Mesodermal cell (in vitro differentiated cells): ENCODE measurements at regions not wholly inside any gene's neighbourhood (a gene's known extent, or its start where the extent isn't known, plus 50 kb on each side); places are given as distances from the start of the nearest gene placed in this dataset.

Experiments
- H3K27ac ChIP-seq: 2 replicates; pipeline ENCODE4 v1.7.0; 2013; ENCODE audit warnings: mild to moderate bottlenecking, low read depth, low read length, moderate library complexity; ENCODE audit not compliant: severe bottlenecking
- H3K36me3 ChIP-seq: 2 replicates; pipeline ENCODE4 v1.7.1; 2013; ENCODE audit warnings: mild to moderate bottlenecking, low read length, moderate library complexity; ENCODE audit not compliant: control insufficient read depth, insufficient read depth
- H3K4me1 ChIP-seq: one replicate; pipeline ENCODE4 v1.7.1; 2013; ENCODE audit warnings: mild to moderate bottlenecking, low read length; ENCODE audit not compliant: insufficient read depth, control insufficient read depth, poor library complexity, severe bottlenecking
- H3K4me3 ChIP-seq: 2 replicates; pipeline ENCODE4 v1.7.0; 2013; ENCODE audit warnings: low read length, control low read depth, mild to moderate bottlenecking; ENCODE audit not compliant: insufficient read depth, poor library complexity, severe bottlenecking; ENCODE audit errors: extremely low read depth
- H3K9me3 ChIP-seq: 2 replicates; pipeline ENCODE4 v1.7.1; 2013; ENCODE audit warnings: mild to moderate bottlenecking, low read length, moderate library complexity; ENCODE audit not compliant: control insufficient read depth
- WGBS, 2 experiments: methylation state at CpG; one replicate each; pipeline ENCODE4 v1.1.5; 2013; ENCODE audit warnings: missing lambda C conversion rate in 2 of 2; ENCODE audit not compliant: insufficient coverage in 2 of 2; 5-methylcytosine and 5-hydroxymethylcytosine counted together

DNA sequence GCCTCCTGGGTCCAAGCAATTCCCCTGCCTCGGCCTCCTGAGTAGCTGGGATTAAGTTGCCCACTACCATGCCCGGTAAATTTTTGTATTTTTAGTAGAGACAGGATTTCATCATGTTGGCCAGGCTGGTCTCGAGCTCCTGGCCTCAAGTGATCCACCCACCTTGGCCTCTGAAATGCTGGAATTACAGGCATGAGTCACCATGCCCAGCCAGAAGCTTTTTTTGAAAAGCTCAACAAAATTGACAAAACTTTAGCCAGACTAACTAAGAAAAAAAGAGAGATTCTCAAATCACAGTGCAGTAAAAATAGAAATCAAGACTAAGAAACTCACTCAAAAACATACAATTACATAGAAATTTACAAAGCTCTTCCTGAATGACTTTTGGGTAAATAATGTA lies 420.6 kb downstream of the COL12A1 start:
- H3K27ac ChIP-seq = no peak overlapping the region
- H3K4me1 ChIP-seq = no peaks in the 10 kb centered on the region
- H3K9me3 ChIP-seq = no peaks in the 10 kb centered on the region
- H3K36me3 ChIP-seq = no peaks in the 10 kb centered on the region
- H3K4me3 ChIP-seq = no peak overlapping the region
- 63 to 69% methylated on average over 1 to 2 of the region's 3 CpGs for WGBS, 2 experiments

- Histone ChIP-seq H3K4me1 (no peaks in the 10 kb centered on the region), H3K27ac (no peak overlapping the region), H3K4me3 (no peak overlapping the region), H3K9me3 (no peaks in the 10 kb centered on the region), H3K36me3 (no peaks in the 10 kb centered on the region)
- no CpG with 5 or more reads among the region's 1 CpG for WGBS, 2 experiments
Measured at GRCh38 chr6:74782346-74782745, 423.5 kb downstream of the COL12A1 start.

DNA sequence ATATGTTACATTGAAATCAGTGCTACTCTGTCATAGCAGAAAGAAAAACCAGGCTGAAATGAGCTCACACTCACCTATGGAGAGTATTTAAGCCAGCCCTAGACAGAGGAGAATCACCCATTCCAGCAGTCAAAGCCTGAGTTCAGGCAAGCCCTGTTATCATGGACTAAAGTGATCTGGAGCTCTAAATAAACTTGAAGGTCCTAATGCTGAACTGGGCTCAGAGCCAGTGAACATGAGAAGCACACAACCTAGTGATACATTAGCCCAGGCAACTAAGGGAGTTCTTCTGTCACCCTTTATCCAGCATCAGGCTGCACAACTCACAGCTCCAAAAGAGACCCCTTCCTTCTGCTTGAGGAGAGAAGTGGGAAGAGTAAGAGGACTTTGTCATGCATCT lies 425.0 kb downstream of the COL12A1 start:
- H3K4me1 ChIP-seq = no peaks in the 10 kb centered on the region
- no peak overlapping the region for H3K27ac ChIP-seq
- H3K9me3 ChIP-seq = no peaks in the 10 kb centered on the region

GRCh38 chr6:74768738-74769137 lies 437.1 kb downstream of the COL12A1 start:
- Histone ChIP-seq H3K9me3 (no peaks in the 10 kb centered on the region), H3K36me3 (no peaks in the 10 kb centered on the region), H3K4me1 (no peaks in the 10 kb centered on the region), H3K4me3 (no peak overlapping the region), H3K27ac (no peak overlapping the region)

More for the DNA sequence above, 425.0 kb downstream of the COL12A1 start:
- H3K4me3 ChIP-seq = no peak overlapping the region
- no peaks in the 10 kb centered on the region for H3K36me3 ChIP-seq

DNA sequence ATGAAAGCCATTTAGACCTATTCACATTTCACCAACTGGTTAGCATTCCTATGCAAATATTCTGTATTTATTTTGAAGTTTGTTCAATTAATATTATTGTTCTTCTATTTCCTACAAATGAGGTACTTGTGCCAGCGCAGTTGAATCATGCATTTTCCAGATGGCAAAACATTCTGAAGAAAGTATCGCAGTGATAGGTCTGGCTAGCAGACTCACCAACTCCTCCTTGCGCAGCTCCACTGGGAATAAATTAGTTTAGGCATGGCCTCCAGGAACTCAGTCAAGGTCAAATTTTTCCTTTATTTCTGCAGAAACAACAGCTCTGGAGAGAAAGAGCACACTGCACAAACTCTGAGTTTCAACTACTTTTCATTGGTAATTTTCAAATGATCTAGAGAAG lies 437.7 kb downstream of the COL12A1 start:
- H3K4me3 ChIP-seq = no peak overlapping the region
- no peaks in the 10 kb centered on the region for H3K4me1 ChIP-seq
- 96 to 100% methylated on average over 2 to 3 of the region's 3 CpGs for WGBS, 2 experiments
- no peaks in the 10 kb centered on the region for H3K36me3 ChIP-seq
- no peaks in the 10 kb centered on the region for H3K9me3 ChIP-seq
- no peak overlapping the region for H3K27ac ChIP-seq

- no peaks in the 10 kb centered on the region for H3K9me3 ChIP-seq
- no peaks in the 10 kb centered on the region for H3K36me3 ChIP-seq
- H3K4me3 ChIP-seq = no peak overlapping the region
- H3K27ac ChIP-seq = no peak overlapping the region
- H3K4me1 ChIP-seq = no peaks in the 10 kb centered on the region
- 86 to 100% methylated on average over 1 to 2 of the region's 3 CpGs for WGBS, 2 experiments
Measured at GRCh38 chr6:74765486-74765885, 440.4 kb downstream of the COL12A1 start.

DNA sequence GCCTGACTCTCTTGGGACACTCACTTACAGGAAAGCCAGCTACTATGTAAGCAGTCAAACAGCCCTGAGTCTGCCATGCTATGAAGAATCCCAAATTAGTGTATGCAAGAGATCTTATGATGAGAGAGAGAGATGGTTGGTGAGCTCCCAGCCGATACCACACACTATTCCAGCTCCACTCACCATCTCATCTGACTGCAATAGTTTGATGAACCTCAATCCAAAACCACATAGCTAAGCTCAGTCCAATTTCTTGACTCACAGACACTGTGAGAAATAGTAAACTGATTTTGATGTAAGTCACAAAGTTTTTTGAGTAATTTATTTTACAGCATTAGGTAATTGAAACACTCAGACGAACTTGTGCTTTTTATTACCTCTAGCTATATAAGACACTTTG lies 441.4 kb downstream of the COL12A1 start:
- no peaks in the 10 kb centered on the region for H3K36me3 ChIP-seq
- 60% methylated on average over 1 of the region's 2 CpGs; no CpG with 5 or more reads in 1 of the 2 experiments for whole genome bisulfite sequencing, 2 experiments

DNA sequence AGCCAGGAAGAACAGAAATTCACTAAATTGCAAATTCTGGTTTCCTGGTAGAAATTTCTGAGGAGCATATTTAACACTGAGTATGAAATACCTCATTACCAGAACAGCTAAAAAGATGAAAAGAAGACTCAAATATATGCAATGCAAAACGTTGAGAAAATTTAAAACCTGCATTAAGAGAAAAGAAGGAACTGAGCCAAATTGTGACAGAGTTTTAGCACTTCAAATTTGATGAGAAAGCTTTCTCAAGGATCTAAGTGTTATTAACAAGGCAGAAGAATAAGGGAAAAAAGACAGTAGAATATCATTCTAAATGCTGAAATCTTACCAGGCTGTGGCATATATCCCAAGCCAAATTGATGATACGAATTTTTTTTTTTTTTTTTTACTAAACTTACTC lies 443.0 kb downstream of the COL12A1 start:
- Histone ChIP-seq H3K27ac (no peak overlapping the region), H3K36me3 (no peaks in the 10 kb centered on the region), H3K4me1 (no peaks in the 10 kb centered on the region), H3K4me3 (no peak overlapping the region), H3K9me3 (no peaks in the 10 kb centered on the region)
- WGBS, 2 experiments = 67% methylated on average over 1 of the region's 2 CpGs; no CpG with 5 or more reads in 1 of the 2 experiments

More for the DNA sequence above, 441.4 kb downstream of the COL12A1 start:
- Histone ChIP-seq H3K4me3 (no peak overlapping the region), H3K9me3 (no peaks in the 10 kb centered on the region), H3K27ac (no peak overlapping the region), H3K4me1 (no peaks in the 10 kb centered on the region)

DNA sequence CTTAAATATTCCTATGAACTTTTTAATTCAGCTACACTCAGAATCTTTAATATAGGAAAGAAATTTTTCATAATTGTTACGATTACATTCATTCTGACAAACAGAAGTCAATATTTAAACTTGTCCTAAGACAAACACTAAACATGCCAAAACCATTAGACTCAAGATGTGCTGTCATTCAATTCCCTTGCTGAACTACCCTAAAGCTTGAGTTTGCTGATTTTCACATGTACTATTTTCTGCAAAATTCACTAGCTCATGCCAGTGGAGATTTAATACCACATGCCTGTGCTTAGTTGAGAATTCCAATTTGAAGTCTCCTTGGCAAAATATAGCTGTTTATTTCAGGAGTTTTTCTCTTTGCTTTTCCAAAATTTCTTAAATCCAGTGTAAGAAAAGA lies 448.0 kb downstream of the COL12A1 start:
- Histone ChIP-seq H3K36me3 (no peaks in the 10 kb centered on the region), H3K9me3 (no peaks in the 10 kb centered on the region), H3K4me1 (no peaks in the 10 kb centered on the region), H3K4me3 (no peak overlapping the region), H3K27ac (no peak overlapping the region)
- no CpG with 5 or more reads among the region's 1 CpG for WGBS, 2 experiments

- no peaks in the 10 kb centered on the region for H3K4me1 ChIP-seq
- H3K27ac ChIP-seq = no peak overlapping the region
- no peak overlapping the region for H3K4me3 ChIP-seq
- no peaks in the 10 kb centered on the region for H3K9me3 ChIP-seq
- 100% methylated on average over 1 of the region's 2 CpGs for WGBS, 2 experiments
- H3K36me3 ChIP-seq = no peaks in the 10 kb centered on the region
Measured at GRCh38 chr6:74756923-74757322, 448.9 kb downstream of the COL12A1 start.

DNA sequence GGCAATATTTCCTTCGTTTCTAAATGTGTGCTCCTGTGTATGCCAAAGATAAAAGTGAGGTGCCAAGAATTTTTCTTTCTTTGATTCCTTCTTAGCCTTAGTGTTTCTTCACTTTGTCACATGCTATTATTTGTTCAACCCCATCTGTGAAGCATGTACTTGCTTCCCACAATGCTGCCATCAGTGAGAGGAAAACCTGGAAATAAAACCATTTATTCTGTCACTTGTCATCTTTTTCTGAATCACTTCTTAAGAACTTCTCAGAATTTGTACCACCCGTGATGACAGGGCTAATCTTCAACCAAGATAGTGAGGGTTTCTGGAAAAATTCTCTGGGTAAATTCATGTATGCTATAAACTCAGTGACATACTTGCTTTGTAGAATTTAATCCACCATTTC lies 450.1 kb downstream of the COL12A1 start:
- Histone ChIP-seq H3K36me3 (no peaks in the 10 kb centered on the region), H3K27ac (no peak overlapping the region), H3K4me1 (no peaks in the 10 kb centered on the region), H3K4me3 (no peak overlapping the region), H3K9me3 (no peaks in the 10 kb centered on the region)
- WGBS, 2 experiments = no CpG with 5 or more reads among the region's 2 CpGs

DNA sequence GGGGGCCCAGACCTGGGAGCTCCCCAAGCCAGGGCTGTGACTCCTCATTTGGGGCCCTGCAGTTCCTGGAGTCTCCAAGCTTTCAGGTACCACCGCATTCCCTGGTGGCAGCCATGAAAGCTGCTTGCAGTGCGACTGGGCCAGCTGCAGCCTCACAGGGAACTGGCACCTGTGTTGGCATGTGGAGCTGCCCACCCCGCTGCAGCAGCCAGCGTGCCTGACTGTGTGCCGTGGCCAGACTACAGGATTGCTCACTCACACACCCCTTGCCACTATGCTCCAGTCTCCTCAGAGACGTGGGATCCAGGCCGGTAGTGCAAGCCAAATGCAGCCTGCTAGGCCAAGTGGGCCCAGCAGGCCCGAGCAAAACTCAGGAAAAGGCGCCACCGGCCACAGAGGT lies 450.7 kb downstream of the COL12A1 start:
- Histone ChIP-seq H3K36me3 (no peaks in the 10 kb centered on the region), H3K4me1 (no peaks in the 10 kb centered on the region), H3K9me3 (no peaks in the 10 kb centered on the region), H3K4me3 (no peak overlapping the region), H3K27ac (no peak overlapping the region)
- 87 to 93% methylated on average over 5 to 10 of the region's 10 CpGs for WGBS, 2 experiments
